ENCODE measurements at regions not wholly inside any gene's neighbourhood (a gene's known extent, or its start where the extent isn't known, plus 50 kb on each side); places are given as distances from the start of the nearest gene placed in this dataset.

DNA sequence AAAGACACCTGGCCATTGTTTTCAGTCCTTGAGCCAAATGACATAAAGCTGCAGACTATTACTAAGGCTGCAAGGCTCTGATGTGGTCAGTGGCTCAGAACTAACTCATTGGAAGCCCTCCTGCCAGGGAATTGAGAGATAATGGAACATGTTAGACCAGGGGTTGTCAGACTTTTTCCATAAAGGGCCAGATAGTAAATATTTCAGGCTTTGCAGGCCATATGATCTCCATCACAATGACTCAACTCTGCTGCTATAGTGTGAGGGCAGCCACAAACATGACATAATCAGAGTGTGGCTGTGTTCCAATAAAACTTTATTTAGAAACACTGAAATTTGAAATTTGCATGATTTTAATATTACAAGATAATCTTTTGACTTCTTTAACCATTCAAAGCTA, 140.3 kb downstream of the TMEM30B start:
- DNase-seq (ENCODE audit: low read depth in 4 of 4, low spot score in 3 of 4): no peak

DNA sequence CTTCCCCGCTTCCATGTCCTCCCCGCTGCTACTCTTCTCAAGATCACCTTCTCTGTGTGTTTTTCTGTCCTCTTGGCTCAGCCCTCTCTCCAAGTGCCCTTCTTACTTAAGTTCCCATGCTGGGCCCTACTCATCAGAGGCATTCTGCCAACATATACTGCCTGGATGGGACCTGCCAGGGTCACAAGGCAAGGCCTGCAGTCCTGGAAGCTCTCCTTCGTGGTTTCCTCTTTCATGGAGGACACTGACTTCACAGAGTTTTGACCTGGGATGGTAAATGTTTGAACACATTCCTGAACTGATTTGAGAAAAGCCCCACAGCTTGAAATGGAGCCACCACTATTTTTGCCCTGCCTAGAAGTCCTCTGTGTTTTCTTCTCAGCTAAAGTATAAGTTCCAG, 140.9 kb downstream of the TMEM30B start:
- no peak for DNase-seq (ENCODE audit: low read depth in 4 of 4, low spot score in 3 of 4)

DNA sequence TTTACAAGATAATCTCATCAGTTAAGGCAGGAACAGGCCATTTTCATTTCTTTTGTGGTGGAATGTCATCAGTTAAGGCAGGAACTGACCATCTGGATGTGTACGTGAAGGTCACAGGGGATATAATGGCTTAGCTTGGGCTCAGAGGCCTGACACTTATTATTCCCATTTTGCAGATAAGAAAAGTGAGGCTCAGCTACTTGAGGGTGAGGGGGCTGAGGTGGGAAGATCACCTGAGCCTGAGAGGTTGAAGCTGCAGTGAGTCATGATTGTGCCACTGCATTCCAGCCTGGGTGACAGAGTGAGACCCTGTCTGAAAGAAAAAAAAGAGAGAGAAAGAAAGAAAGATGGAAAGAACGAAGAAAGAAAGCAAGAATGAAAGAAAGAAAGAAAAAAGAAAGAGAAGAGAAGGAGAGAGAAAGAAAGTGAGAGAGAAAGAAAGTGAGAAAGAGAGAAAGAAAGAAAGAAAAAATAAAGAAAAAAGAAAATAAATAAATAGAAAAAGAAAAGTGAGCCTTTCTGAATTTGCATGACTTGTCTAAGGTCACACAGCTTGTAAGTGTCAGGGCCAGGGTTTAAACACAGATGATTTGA, 142.0 kb downstream of the TMEM30B start:
- DNase-seq (ENCODE audit: low read depth in 4 of 4, low spot score in 3 of 4): no peak

DNA sequence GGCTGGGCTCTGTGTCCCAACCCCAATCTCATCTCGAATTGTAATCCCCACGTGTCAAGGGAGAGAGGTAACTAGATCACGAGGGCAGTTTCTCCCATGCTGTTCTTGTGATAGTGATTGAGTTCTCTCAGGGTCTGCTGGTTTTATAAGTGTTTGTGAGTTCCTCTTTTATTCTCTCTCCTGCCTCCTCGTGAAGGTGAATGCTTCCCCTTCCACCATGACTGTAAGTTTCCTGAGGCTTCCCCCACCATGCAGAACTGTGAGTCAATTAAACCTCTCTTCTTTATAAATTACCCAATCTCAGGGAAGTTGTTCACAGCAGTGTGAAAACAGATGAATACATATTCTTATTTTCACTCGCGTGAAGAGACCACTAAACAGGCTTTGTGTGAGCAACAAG, 148.2 kb downstream of the TMEM30B start:
- no peak for DNase-seq (ENCODE audit: low read depth in 4 of 4, low spot score in 3 of 4)

DNA sequence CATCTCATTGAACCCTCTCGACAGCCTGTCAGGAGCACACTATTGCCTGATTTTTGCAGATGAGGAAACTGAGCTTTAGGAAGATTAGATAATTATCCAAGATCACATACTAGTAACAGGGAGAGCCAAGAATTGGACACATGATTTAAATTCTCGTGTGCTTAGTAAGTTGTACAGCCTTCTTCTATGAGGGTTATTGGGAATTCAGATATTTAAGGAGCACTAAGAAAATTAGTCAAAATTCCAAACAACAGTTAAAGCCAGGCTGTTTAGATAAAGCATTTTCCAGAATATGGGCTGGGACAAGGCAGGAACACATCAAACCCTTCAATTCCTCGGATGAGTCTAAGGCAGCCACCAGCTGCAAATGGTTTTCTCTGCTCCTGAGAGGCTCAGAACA, 148.8 kb downstream of the TMEM30B start:
- no peak for DNase-seq (ENCODE audit: low read depth in 4 of 4, low spot score in 3 of 4)

DNA sequence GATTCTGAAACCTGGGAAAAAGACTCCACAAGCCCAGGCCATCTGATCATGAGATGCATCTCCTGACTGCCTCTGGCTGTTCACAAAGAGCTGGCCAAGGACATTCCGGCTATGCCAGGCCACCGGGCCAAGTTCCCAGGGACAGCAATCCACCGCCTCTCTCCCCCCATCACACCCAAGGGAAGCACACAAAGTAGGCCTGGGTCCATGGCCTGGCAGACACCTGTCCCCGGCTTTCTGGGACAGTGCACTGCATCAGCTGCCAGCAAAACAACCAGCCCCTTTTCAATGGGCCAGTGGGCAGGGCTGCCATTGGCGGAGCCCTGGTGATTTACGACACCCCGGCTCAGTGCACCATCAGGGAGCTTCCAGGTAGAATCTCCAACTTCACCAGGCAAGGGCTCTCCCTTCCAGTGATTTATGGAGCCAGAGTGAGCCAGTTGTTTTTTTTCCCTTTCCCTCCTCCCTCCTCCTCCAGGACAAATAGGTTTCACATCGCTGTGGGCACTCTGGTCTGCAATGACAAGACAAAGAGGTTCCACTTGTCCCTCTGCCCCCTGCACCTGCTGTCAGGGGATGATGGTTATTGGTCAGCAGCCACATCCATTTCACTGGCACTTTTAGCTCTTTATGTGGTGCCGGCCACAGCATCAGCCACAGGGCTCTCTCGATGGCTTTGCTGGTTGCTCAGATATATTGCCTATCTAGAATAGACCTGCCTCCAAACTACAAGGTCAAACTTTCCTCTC, 149.6 kb downstream of the SLC38A6 start:
- peak in 1 of 4 donors; percentile 78 for DNase-seq (ENCODE audit: low read depth in 4 of 4, low spot score in 3 of 4)

DNA sequence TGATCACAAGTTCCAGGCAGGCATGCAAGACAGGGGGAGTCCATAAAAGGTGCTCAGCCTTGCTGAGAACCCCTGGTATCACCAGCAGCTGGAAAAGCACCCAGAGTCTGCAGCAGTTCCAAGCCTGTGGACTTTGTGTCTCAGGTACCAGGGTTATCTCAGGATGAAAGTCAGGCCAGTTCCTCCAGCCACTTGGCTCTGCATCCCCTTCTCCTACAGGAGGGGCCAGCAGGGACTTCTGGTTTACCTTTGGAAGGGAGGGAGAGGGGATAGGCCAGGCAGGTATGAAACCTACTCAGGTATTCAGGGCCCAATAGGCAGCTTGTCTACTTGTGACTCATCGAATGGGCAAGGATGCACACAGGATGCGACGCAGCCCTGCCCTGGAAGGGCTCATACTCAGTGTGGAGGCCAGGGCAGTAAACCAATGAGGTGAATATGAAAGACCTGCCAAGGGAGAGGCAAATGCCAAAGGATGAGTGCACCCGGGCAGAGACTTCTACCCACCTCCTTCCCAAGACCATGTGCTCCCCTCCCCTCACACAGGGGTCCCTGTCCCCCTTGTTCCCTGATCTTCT, 148.2 kb downstream of the SLC38A6 start:
- DNase-seq (ENCODE audit: low read depth in 4 of 4, low spot score in 3 of 4): no peak

DNA sequence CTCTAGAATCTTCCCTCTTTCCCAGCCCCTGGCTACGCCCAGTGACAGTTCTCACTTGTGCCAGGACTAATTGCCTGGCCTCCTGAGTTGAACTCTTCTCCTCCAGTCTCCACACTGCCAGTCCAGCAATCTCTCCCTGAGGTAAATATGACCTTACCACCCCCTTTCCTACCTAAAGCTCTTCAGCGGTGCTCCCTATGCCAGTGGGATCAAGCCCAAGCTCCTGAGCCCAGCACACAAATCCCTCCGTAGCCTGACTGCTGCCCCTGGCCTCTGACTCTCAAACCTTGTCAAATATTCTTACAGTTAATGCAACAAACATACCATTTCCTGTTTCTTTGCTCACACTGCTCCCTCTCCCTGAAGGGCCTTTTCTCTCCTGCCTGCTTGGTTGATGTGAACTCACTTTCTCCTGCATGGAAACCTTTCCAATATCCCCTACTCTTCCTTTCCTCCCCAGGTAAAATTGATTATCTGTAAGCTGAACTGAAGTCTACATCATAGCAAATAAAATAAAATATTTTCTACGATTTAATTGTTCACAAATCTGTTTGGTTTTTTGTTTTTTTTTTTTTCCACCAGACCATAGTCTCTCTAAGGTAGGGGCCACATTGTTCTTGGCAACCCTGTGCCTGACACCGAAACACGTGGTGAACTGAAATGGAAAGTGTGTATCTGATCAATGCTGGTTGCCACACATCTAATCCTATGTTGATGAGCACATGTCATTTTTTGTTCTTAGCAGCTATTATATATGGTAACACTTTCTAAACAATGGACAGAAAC, 147.5 kb downstream of the SLC38A6 start:
- DNase-seq (ENCODE audit: low read depth in 4 of 4, low spot score in 3 of 4): no peak

DNA sequence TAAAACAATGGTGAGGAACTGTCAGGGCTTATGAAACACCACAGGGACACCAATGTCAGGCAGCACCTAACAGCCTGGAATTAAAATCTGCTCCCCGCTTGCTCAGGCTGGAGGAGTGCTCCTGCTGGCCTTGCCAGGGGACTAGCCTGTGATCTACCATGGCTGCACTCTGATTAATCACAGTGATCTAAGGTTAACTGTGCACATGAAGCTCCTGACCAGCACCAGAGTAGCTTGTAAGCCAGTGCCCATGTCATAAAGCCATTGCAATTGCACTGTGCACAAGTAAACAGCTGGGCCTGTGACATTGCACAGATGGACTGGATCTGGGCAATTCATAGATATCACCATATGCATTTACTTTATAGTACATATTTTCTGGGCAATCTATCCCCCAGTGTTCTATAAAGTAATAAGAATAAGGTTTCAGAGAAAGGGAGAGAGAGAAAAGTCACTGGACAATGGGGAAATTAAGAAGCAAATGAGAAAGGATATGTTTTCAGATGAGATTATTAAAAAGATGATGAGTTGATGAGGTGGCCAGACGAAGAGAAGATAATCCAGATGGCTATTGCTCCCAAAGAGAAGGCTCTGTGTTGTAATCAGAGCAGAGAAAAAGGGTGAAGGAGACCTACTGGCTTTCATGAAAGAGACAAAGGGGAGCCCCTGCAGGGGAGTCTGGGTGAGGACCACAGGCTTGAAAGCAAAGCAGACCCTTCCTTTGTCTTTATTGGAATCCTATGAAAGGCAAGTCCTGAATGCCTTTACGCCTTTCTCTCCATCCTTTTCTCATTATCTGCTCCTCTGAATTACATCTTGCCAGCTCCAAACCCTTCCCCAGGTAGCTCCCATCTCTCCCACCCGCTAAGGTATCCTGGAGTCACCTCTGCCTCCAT, 145.8 kb downstream of the SLC38A6 start:
- no peak for DNase-seq (ENCODE audit: low read depth in 4 of 4, low spot score in 3 of 4)

DNA sequence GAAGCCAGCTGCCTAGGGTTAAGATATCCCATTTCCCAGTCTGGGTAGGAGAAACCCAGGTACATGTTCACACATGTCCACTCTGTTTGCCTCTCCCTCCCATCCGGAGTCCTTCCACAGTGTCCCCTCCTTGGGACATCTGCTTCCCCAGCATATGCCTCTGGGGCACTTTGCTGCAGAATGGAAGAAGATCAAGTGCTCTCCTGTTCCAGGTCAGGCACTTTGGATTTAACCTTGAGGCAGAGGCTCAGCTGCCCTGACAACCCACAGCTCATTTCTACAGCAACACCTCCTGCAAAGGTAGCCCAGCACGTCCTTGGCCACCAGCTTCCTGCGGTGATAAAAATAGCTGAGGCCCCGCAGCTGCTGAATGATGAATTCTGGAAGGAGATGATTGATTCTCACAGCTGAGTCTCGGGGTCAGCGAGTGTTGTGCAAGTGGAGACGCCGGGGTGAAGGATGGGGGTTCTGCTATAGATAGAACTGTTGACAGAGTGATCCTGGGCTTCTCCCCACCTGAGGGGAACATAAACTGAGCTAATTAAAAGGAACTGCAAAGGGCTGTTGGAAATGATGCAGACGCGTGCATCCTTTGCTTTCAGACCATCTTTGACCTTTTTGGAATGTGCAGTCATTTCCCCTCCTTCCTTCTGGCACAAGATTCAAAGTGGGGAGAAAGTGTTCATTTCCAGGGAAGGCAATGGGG, 145.0 kb downstream of the SLC38A6 start:
- DNase-seq (ENCODE audit: low read depth in 4 of 4, low spot score in 3 of 4): no peak

DNA sequence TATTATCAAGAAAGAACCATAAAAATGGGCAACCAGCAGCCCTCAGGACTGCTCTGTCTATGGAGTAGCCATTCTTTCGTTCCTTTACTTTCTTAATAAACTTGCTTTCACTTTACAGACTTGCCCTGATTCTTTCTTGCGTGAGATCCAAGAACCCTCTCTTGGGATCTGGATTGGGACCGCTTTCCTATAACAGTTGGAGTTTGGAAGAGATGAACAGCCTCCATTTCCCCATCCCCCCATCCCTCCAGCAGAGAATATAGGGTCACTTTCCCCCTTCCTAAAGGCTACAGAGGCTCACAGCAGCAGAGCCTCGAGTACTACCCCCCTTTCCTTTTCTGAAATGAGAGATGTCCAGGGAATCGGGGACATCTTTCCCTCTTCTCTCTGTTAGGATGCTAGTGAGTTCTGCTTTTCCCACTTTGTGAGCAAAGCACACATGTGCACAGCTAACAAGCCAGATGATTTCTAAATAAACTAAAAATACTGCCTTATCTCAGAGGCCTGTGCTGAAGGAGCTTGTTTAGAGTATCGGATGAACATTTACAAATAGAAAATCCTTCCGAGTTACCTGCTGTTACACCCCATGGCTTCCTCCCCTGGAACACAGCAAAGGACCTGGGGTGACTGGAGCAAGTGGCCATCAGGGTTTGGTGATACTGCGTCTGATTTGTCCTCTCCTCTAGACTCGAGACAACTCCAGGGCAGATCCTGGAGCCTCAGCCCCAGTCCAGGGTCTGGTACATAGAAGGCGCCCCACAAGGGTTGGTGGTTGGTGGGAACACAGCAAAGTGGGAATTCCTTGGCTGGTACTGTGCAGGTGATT, 144.2 kb downstream of the SLC38A6 start:
- DNase-seq (ENCODE audit: low read depth in 4 of 4, low spot score in 3 of 4): no peak

DNA sequence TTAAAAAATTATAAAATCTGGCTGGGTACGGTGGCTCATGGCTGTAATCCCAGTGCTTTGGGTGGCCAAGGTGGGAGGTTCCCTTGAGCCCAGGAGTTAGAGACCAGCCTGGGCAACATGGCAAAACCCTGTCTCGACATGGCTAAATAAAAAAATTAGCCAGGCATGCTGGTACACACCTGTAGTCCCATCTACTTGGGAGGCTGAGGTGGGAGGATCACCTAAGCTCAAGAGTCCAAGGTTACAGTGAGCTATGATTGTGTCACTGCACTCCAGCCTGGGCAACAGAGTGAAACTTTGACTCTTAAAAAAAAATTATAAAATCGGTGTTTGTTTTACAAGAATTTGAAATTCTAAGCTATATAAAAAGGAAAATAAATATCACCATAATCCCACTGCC, 141.8 kb downstream of the SLC38A6 start:
- DNase-seq (ENCODE audit: low read depth in 4 of 4, low spot score in 3 of 4): no peak

DNA sequence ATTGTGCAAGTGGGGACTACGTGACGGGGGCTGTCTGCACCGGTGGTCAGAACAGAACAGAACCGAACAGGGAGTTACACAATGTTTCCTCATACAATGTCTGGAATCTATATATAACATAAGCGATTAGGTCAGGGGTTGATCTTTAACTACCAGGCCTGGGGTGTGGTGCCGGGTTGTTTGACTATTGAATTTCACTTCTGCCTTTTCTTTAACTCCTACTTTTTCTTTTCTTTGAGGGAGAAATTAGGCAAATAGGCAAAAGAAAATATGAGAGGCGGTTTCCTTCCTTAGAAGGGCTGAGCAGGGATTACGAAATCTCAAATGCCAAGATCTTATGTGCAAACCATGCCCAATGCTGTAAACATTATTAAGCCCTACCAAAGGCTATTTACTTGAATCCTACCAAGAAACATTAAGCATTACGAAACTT, 140.3 kb downstream of the SLC38A6 start:
- DNase-seq (ENCODE audit: low read depth in 4 of 4, low spot score in 3 of 4): no peak

DNA sequence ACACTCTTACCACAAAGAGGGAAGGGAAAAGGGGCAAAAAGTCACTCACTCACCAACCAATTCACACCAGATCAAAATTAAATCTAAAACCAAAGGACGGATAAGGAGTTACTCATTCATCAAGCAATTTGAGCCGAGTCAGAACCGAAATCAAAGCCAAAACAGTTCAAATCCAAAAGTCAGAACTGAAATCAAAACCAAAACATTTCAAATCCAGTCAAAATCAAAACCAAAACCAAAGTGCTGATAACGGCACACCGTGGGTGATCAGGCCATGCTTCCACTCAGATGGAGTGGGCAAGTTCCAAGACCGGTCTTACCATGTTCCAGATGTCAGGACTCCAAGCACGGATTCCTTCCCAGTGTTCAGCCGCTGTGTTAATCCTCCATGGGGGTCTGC, 139.5 kb downstream of the SLC38A6 start:
- no peak for DNase-seq (ENCODE audit: low read depth in 4 of 4, low spot score in 3 of 4)

DNA sequence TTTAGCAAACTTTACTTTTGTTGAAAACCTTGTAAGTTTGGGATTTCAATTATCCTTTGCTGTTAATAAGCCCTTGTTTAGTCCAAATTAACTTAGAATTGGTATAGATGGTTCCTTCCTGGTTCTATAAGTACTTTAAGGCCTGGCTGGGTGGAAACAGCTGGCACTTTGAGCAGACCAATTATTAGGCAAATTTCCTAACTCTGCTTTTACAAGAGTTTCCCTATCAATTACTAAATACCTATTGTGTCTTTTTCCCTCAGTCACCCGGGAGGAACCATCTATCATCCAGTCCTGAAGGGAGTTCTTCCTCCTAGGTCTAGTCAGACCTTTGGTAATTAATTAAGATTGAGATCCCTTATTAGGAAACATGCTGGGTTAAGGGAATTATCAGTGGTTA, 138.0 kb downstream of the SLC38A6 start:
- DNase-seq (ENCODE audit: low read depth in 4 of 4, low spot score in 3 of 4): no peak

DNA sequence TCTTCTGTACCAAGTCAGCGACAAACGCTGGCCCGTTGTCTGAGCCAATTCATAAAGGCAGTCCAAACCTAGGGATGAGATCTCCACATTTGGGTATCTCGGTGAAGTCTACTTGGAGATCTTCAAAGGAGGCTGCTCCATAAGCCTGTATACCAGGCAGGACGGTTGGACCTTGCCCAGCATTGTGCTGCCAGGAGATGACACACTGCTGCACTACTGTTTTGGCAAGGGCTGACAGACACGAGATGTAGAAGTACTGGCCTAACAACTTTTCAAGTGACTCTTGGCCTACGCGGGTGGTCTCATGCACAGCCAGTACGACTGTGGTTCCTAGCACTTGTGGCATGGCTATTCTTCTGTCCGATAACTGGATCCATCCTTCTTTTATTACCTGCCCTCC, 135.3 kb downstream of the SLC38A6 start:
- DNase-seq (ENCODE audit: low read depth in 4 of 4, low spot score in 3 of 4): no peak

DNA sequence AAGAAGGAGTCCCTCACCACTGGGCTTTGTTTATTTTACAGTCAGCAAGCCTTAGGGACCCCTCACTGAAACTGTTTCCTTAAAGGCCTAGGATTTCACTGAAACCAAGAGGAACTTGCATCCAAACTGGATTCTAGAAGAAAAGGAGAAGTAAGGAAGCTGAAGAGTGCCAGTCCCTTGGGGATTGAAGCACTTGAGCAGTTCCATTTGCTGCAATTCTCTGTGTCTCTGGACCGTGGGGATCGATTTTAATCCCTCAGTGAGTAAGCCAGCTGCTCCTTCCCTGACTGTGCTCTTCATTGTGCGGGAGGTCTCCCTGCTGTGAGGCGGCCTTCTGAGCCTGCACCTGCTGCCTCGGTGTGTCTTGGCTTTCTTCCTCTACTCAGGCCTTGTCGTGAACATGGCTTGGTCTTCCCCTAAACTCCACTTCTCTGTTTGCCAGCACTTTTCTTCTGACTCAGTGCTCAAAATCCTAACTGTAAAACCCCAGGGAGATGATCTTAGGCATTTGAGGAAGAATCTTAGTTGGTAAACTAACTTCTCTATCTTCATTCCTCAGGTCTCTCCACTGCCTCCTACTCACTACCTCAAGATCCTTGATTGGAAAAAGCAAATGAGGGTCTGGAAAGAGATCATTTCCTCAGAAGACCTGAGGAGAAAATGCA, 132.6 kb downstream of the SLC38A6 start:
- no peak for DNase-seq (ENCODE audit: low read depth in 4 of 4, low spot score in 3 of 4)

DNA sequence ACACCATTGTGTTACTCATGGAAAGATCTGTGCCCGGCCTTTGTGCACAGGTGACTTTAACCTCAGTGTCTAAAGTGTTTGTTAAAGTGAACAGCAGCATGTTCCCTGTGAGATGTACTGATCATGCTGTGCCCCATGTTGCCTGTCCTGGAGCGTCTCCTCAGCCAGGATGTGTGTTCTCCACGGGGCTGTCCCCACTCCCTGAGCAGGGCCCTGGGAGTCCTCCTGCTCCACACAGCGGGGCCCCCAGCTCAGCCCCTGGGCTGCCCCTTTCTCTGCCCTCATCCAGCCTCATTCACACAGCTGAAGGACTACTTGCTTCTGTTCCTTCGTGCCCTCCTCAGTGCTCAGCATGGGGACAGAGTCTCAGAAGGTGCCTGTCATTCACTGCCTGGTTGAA, 131.5 kb downstream of the SLC38A6 start:
- DNase-seq (ENCODE audit: low read depth in 4 of 4, low spot score in 3 of 4): no peak

All from left renal pelvis (tissue), 4 donors.